Ectodermal cell (in vitro differentiated cells): ENCODE measurements at regions not wholly inside any gene's neighbourhood (a gene's known extent, or its start where the extent isn't known, plus 50 kb on each side); places are given as distances from the start of the nearest gene placed in this dataset.

Source experiments
- H3K27ac ChIP-seq: 2 replicates; pipeline ENCODE4 v1.7.0; 2013; ENCODE audit warnings: mild to moderate bottlenecking, low read depth, low read length; ENCODE audit not compliant: insufficient read depth, poor library complexity, severe bottlenecking
- H3K27me3 ChIP-seq: 2 replicates; pipeline ENCODE4 v1.7.0; 2013; ENCODE audit warnings: mild to moderate bottlenecking, low read length; ENCODE audit not compliant: insufficient read depth, control insufficient read depth, poor library complexity, severe bottlenecking
- H3K36me3 ChIP-seq: one replicate; pipeline ENCODE4 v1.7.0; 2013; ENCODE audit warnings: low read length; ENCODE audit not compliant: control insufficient read depth, insufficient read depth
- H3K4me1 ChIP-seq: one replicate; pipeline ENCODE4 v1.7.0; 2013; ENCODE audit warnings: low read length; ENCODE audit not compliant: control insufficient read depth, insufficient read depth
- H3K4me3 ChIP-seq: 2 replicates; pipeline ENCODE4 v1.7.0; 2013; ENCODE audit warnings: low read depth, low read length, control low read depth; ENCODE audit not compliant: insufficient read depth
- H3K9me3 ChIP-seq: 2 replicates; pipeline ENCODE4 v1.7.0; 2013; ENCODE audit warnings: mild to moderate bottlenecking, low read length, moderate library complexity; ENCODE audit not compliant: control insufficient read depth
- WGBS, 2 experiments: methylation state at CpG; one replicate each; pipeline ENCODE4 v1.1.7; 2013; ENCODE audit warnings: missing lambda C conversion rate in 2 of 2; 5-methylcytosine and 5-hydroxymethylcytosine counted together

DNA sequence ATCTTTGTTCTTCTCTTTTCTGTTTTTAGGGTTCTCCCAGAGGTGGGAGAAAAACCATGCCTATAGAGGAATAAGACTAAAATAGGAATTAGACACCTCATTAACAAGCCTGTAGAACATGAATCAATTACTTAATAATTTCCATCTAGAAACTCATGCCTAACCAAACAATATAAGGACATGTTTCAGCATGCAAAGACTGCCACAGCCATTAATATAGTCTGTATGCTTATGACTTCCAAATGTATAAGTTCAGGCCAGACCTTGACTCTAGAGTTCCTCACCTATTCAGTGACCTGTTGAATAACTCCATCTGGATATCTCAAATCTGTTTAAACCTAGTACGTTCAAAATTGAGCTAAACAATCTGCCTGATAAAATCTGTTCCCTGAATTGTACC, 304.6 kb downstream of the BMP4 start:
- Histone ChIP-seq H3K36me3 (no peaks in the 10 kb centered on the region), H3K4me3 (no peak overlapping the region), H3K9me3 (no peaks in the 10 kb centered on the region), H3K27me3 (no peaks in the 10 kb centered on the region), H3K4me1 (no peaks in the 10 kb centered on the region), H3K27ac (no peak overlapping the region)
- 92 to 100% methylated on average over 1 of the region's 1 CpG for WGBS, 2 experiments

GRCh38 chr14:53651096-53651740, 305.4 kb downstream of the BMP4 start:
- Histone ChIP-seq H3K4me3 (no peak overlapping the region), H3K27ac (no peak overlapping the region), H3K4me1 (peaks cover 3% of the 10 kb centered on the region), H3K27me3 (no peaks in the 10 kb centered on the region), H3K36me3 (no peaks in the 10 kb centered on the region), H3K9me3 (no peaks in the 10 kb centered on the region)
- 89 to 95% methylated on average over 3 of the region's 3 CpGs for whole genome bisulfite sequencing, 2 experiments

DNA sequence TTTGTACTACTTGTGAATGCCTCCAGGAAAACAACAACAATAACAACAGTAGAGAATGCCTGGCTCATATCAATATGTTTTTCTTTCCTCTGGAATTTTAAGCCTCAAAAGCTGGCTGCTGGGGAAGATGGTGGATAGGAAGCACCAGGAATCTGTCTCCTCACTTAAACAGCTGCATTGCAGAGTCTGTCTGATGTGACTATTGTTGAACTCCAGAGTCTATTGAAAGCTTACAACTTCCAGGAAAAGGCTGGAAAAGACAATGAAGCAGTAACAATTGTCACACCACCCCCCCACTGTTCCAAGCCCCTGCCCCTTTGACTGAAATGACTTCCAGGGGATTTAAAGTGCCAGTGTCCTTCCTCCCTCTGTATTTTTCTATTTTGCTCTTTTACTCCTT, 309.7 kb downstream of the BMP4 start:
- Histone ChIP-seq H3K36me3 (no peaks in the 10 kb centered on the region), H3K9me3 (no peaks in the 10 kb centered on the region), H3K27ac (no peak overlapping the region), H3K4me1 (peaks cover 3% of the 10 kb centered on the region), H3K4me3 (no peak overlapping the region), H3K27me3 (no peaks in the 10 kb centered on the region)

- Histone ChIP-seq H3K4me1 (no peaks in the 10 kb centered on the region), H3K27me3 (no peaks in the 10 kb centered on the region), H3K4me3 (no peak overlapping the region), H3K27ac (no peak overlapping the region), H3K9me3 (no peaks in the 10 kb centered on the region), H3K36me3 (no peaks in the 10 kb centered on the region)
- 85 to 90% methylated on average over 4 of the region's 4 CpGs for WGBS, 2 experiments
Observed at GRCh38 chr14:53640695-53641094, 315.9 kb downstream of the BMP4 start.

GRCh38 chr14:53638966-53639365, 317.7 kb downstream of the BMP4 start:
- no peaks in the 10 kb centered on the region for H3K36me3 ChIP-seq
- 83 to 95% methylated on average over 1 of the region's 1 CpG for WGBS, 2 experiments
- H3K4me3 ChIP-seq, result no peak overlapping the region
- H3K27ac ChIP-seq, result no peak overlapping the region
- no peaks in the 10 kb centered on the region for H3K4me1 ChIP-seq
- H3K9me3 ChIP-seq, result no peaks in the 10 kb centered on the region
- H3K27me3 ChIP-seq, result no peaks in the 10 kb centered on the region

GRCh38 chr14:53634793-53635192, 321.8 kb downstream of the BMP4 start:
- H3K27me3 ChIP-seq, result no peaks in the 10 kb centered on the region
- H3K27ac ChIP-seq, result no peak overlapping the region
- no peaks in the 10 kb centered on the region for H3K9me3 ChIP-seq
- WGBS, 2 experiments, result 92% methylated on average over 3 to 4 of the region's 4 CpGs
- H3K4me1 ChIP-seq, result no peaks in the 10 kb centered on the region
- no peak overlapping the region for H3K4me3 ChIP-seq
- no peaks in the 10 kb centered on the region for H3K36me3 ChIP-seq

GRCh38 chr14:53630336-53630735, 326.3 kb downstream of the BMP4 start:
- no peaks in the 10 kb centered on the region for H3K9me3 ChIP-seq
- H3K36me3 ChIP-seq, result no peaks in the 10 kb centered on the region
- 87 to 96% methylated on average over 3 to 4 of the region's 5 CpGs for WGBS, 2 experiments
- no peaks in the 10 kb centered on the region for H3K27me3 ChIP-seq
- no peaks in the 10 kb centered on the region for H3K4me1 ChIP-seq
- no peak overlapping the region for H3K4me3 ChIP-seq
- no peak overlapping the region for H3K27ac ChIP-seq

DNA sequence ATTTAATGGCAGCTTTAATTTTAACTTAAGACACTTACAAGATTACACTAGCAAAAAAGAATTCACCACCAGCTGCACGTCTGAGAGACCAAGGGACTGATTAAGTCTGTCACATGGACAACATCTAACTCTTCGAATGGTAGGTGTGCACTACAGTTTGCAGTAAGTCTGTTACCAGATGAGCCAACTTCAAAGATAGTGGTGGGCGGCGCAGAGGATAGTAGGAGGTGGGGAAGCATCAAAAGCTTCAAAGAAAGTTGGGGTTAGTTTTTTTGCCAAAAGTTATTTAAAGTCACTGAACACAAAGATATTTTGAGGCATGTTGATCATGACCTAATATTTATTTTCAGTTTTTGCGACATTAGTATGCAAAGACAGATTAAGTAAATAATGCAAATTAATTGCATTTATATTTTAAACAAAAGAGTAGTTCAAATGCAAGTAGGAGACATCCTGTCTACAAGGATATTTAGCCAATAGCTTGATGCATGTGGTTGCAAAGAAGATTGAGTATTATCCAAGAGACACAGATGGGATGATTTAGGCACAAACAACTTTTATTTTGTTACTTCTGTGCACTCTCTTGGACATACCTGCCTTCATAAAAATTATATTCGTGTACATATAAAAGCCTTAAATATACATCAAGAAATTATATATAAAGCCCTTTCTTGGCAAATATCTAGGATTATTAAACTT, 327.7 kb downstream of the BMP4 start:
- WGBS, 2 experiments, result 87 to 94% methylated on average over 4 of the region's 6 CpGs
- no peaks in the 10 kb centered on the region for H3K36me3 ChIP-seq
- no peak overlapping the region for H3K4me3 ChIP-seq
- H3K27ac ChIP-seq, result no peak overlapping the region
- no peaks in the 10 kb centered on the region for H3K4me1 ChIP-seq
- H3K9me3 ChIP-seq, result no peaks in the 10 kb centered on the region
- H3K27me3 ChIP-seq, result no peaks in the 10 kb centered on the region

GRCh38 chr14:53628261-53628660, 328.4 kb downstream of the BMP4 start:
- no peaks in the 10 kb centered on the region for H3K36me3 ChIP-seq
- H3K27ac ChIP-seq, result no peak overlapping the region
- H3K27me3 ChIP-seq, result no peaks in the 10 kb centered on the region
- no peaks in the 10 kb centered on the region for H3K9me3 ChIP-seq
- 100% methylated on average over 1 of the region's 1 CpG; no CpG with 5 or more reads in 1 of the 2 experiments for WGBS, 2 experiments
- no peaks in the 10 kb centered on the region for H3K4me1 ChIP-seq
- no peak overlapping the region for H3K4me3 ChIP-seq

GRCh38 chr14:53626761-53627160, 329.9 kb downstream of the BMP4 start:
- Histone ChIP-seq H3K27me3 (no peaks in the 10 kb centered on the region), H3K36me3 (no peaks in the 10 kb centered on the region), H3K27ac (no peak overlapping the region), H3K4me1 (no peaks in the 10 kb centered on the region), H3K9me3 (no peaks in the 10 kb centered on the region), H3K4me3 (no peak overlapping the region)
- WGBS, 2 experiments, result 90 to 91% methylated on average over 2 of the region's 2 CpGs
